ENCODE measurements at regions not wholly inside any gene's neighbourhood (a gene's known extent, or its start where the extent isn't known, plus 50 kb on each side); places are given as distances from the start of the nearest gene placed in this dataset.

DNA sequence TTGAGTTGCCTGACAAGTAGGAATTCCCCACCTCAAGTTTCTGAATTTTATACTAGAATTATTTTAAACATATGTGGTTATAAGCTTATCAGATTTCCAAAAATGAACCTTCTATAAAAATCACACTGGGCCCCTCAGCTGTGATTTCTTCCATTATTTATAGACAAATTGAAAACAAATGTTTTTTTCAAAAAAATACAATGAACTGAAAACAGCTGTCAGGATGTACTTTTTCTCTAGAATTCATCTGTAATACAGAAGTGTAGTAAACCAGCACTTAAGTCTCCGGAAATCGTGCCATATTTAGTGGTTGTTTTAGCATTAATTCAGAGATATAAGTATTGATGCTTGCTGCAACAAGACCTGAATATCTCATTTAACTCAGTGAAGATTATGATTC, 74.0 kb downstream of the SPRY1 start:
- no peak for TF ChIP-seq POLR2A (IDR thresholded peaks at IDR 0.05)
- TF ChIP-seq, protein P1, sequence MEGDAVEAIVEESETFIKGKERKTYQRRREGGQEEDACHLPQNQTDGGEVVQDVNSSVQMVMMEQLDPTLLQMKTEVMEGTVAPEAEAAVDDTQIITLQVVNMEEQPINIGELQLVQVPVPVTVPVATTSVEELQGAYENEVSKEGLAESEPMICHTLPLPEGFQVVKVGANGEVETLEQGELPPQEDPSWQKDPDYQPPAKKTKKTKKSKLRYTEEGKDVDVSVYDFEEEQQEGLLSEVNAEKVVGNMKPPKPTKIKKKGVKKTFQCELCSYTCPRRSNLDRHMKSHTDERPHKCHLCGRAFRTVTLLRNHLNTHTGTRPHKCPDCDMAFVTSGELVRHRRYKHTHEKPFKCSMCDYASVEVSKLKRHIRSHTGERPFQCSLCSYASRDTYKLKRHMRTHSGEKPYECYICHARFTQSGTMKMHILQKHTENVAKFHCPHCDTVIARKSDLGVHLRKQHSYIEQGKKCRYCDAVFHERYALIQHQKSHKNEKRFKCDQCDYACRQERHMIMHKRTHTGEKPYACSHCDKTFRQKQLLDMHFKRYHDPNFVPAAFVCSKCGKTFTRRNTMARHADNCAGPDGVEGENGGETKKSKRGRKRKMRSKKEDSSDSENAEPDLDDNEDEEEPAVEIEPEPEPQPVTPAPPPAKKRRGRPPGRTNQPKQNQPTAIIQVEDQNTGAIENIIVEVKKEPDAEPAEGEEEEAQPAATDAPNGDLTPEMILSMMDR (IDR thresholded peaks at IDR 0.05) = no peak
